Subcutaneous abdominal adipose tissue (tissue), 5 donors: ENCODE measurements at regions not wholly inside any gene's neighbourhood (a gene's known extent, or its start where the extent isn't known, plus 50 kb on each side); places are given as distances from the start of the nearest gene placed in this dataset.

Source experiments
- H3K27ac ChIP-seq: one replicate; pipeline ENCODE4 v1.7.0; 2013; ENCODE audit warnings: low read depth, mild to moderate bottlenecking, inconsistent platforms, low read length, moderate library complexity
- H3K27me3 ChIP-seq, 5 donors: one replicate each; pipeline ENCODE4 v1.7.0; 2013; ENCODE audit warnings: low read length in 5 of 5, inconsistent platforms in 1 of 5; ENCODE audit not compliant: control insufficient read depth in 5 of 5, insufficient read depth in 4 of 5
- H3K36me3 ChIP-seq, 5 donors: one replicate each; pipeline ENCODE4 v1.7.0; 2013; ENCODE audit warnings: low read length in 5 of 5; ENCODE audit not compliant: control insufficient read depth in 5 of 5, insufficient read depth in 5 of 5
- H3K4me1 ChIP-seq, 5 donors: one replicate each; pipeline ENCODE4 v1.7.0; 2013; ENCODE audit warnings: low read length in 5 of 5, mild to moderate bottlenecking in 3 of 5, moderate library complexity in 1 of 5; ENCODE audit not compliant: control insufficient read depth in 5 of 5, insufficient read depth in 5 of 5
- H3K4me3 ChIP-seq, 5 donors: one replicate each; pipeline ENCODE4 v1.7.0; 2013; ENCODE audit warnings: low read length in 5 of 5, low read depth in 1 of 5
- H3K9ac ChIP-seq, 5 donors: one replicate each; pipeline ENCODE4 v1.7.0; 2013; ENCODE audit warnings: low read length in 5 of 5, mild to moderate bottlenecking in 4 of 5, moderate library complexity in 3 of 5
- H3K9me3 ChIP-seq, 5 donors: one replicate each; pipeline ENCODE4 v1.7.0; 2013; ENCODE audit warnings: low read length in 5 of 5; ENCODE audit not compliant: control insufficient read depth in 5 of 5
- donor health status: healthy.
- donor health status: healthy.
- donor health status: healthy.
- donor health status: healthy.
- donor health status: healthy.

GRCh38 chr2:239750929-239751678 is 274.0 kb downstream of the NDUFA10 start:
- H3K9ac ChIP-seq: no peak overlapping the region
- peaks cover 0 to 11% (median 0%) of the 10 kb centered on the region in 5 donors for H3K4me1 ChIP-seq
- no peak overlapping the region for H3K27ac ChIP-seq
- peak overlapping the region in 1 of 5 donors; percentile 15 for H3K4me3 ChIP-seq
- H3K36me3 ChIP-seq: no peaks in the 10 kb centered on the region
- H3K27me3 ChIP-seq: peaks cover 8 to 22% (median 18%) of the 10 kb centered on the region in 5 donors
- H3K9me3 ChIP-seq: no peaks in the 10 kb centered on the region

DNA sequence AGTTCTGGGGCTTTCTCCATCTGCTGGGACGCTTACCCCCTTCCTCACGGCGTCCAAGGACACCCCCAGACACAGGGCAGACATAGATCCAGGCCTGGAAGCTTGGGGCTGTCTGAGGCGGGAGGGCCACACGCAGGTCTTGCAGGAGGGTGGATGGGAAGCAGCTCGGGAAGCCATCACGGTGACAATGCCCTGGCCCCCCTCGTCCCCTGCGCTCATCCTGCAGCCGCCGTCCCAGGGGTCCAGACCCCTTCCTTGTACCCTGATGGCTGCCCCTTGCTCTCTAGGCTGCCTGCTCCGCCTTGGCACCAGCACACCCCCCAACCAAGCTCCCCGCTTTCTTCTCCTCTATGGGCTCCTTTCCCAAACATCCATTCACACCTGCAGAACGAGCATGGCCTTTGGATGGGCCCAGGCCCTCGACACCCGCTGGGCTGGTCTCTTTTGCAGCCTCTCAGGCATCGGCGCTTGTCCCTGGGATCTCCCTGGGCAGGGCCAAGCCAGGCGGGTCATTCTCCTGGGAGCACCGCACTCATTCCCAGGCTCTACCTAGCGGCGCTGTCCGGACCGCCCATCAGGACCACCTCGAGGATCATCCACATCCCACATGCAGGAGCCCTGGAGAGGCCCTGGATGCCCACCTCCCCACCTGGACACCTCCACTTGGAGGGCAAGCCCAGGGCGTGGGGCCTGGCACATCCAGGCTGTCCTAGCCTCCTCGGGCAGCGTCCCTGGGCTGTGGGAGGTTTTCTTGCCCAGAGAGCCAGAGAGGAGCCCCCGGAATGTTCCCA is 274.9 kb downstream of the NDUFA10 start:
- no peak overlapping the region for H3K4me3 ChIP-seq
- no peaks in the 10 kb centered on the region for H3K36me3 ChIP-seq
- no peaks in the 10 kb centered on the region for H3K9me3 ChIP-seq
- no peak overlapping the region for H3K27ac ChIP-seq
- H3K4me1 ChIP-seq: peaks cover 0 to 11% (median 0%) of the 10 kb centered on the region in 5 donors
- H3K9ac ChIP-seq: no peak overlapping the region
- H3K27me3 ChIP-seq: peaks cover 8 to 27% (median 18%) of the 10 kb centered on the region in 5 donors

DNA sequence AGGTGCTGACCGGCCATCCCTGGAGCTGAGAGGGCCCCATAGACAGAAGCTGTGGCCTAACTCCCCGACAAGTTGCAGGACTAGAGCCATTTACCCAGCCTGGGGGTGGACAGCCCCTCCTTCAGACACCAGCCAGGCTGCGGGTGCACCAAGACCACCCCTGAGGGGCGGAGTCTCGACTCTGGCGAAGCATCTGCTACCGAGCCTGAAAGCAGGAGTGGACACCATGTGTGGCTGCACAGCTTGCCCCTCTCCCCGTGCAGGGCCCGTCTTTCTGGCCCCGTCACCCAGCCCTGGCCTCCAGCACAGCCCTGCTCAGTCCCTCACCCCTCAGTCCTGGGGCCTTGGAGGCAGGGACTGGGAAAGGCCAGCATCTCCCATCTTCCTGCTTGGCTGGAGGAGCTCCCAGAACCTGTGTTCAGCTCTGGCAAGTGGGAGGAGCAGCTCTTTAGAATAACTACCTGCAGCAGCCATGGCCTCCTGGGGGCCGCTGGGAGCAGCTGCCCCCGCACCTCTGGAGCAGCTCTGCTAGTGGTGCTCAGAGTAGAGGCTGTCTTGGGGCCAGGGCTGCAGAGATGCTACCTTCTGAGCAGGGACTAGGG is 275.8 kb downstream of the NDUFA10 start:
- Histone ChIP-seq H3K4me3 (no peak overlapping the region), H3K9ac (no peak overlapping the region), H3K36me3 (no peaks in the 10 kb centered on the region), H3K27me3 (peaks cover 8 to 27% (median 18%) of the 10 kb centered on the region in 5 donors), H3K27ac (no peak overlapping the region), H3K4me1 (peaks cover 0 to 11% (median 0%) of the 10 kb centered on the region in 5 donors), H3K9me3 (no peaks in the 10 kb centered on the region)

- Histone ChIP-seq H3K36me3 (no peaks in the 10 kb centered on the region), H3K9me3 (no peaks in the 10 kb centered on the region), H3K4me3 (no peak overlapping the region), H3K4me1 (peaks cover 0 to 11% (median 0%) of the 10 kb centered on the region in 5 donors), H3K27me3 (peaks cover 8 to 27% (median 18%) of the 10 kb centered on the region in 5 donors), H3K9ac (no peak overlapping the region), H3K27ac (no peak overlapping the region)
Measured at GRCh38 chr2:239748811-239749210, 276.3 kb downstream of the NDUFA10 start.

DNA sequence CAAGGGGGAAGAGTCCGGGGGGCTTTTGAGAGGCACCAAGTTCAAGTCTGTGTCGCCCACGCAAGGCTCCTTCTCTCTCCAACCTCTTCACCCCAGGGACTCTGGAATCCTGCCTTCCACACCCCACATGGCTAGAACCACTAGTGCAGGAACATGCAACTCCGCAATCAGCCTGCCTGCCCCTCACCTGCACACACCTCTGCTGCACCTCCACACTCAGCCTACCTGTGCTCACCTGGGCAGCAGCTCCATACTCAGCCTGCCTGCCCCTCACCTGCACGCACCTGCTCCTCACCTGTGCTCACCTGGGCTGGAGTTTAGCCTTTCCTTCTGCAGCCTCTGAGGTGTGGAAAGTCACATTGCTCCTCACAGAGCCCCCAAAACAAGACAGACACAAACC is 277.4 kb downstream of the NDUFA10 start:
- H3K4me3 ChIP-seq: no peak overlapping the region
- H3K36me3 ChIP-seq: no peaks in the 10 kb centered on the region
- H3K4me1 ChIP-seq: peaks cover 0 to 11% (median 0%) of the 10 kb centered on the region in 5 donors
- H3K9me3 ChIP-seq: no peaks in the 10 kb centered on the region
- no peak overlapping the region for H3K27ac ChIP-seq
- H3K27me3 ChIP-seq: peaks cover 8 to 27% (median 18%) of the 10 kb centered on the region in 5 donors
- H3K9ac ChIP-seq: no peak overlapping the region

DNA sequence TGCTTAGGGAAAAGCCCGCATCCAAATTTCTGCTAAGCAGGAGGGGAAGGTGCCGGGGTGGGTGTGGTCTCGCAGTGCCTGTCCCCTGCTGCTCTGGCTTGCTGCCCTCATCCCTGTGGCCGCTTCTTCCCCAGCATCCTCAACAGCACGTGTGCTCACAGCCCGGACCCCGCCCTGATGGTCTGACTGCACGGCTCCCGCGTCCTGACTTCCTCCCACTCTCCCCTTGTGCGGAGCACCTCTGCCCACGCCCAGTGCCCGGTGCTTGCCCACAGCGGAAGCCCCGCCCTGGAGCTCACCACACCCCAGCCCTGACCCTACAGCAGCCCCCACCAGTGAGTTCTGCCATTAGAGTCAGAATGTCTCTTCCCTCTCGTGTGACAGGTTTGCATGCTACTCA is 277.9 kb downstream of the NDUFA10 start:
- no peaks in the 10 kb centered on the region for H3K9me3 ChIP-seq
- H3K27ac ChIP-seq: no peak overlapping the region
- peaks cover 11 to 27% (median 18%) of the 10 kb centered on the region in 5 donors for H3K27me3 ChIP-seq
- no peak overlapping the region for H3K9ac ChIP-seq
- H3K4me3 ChIP-seq: no peak overlapping the region
- H3K36me3 ChIP-seq: no peaks in the 10 kb centered on the region
- peaks cover 0 to 11% (median 0%) of the 10 kb centered on the region in 5 donors for H3K4me1 ChIP-seq

DNA sequence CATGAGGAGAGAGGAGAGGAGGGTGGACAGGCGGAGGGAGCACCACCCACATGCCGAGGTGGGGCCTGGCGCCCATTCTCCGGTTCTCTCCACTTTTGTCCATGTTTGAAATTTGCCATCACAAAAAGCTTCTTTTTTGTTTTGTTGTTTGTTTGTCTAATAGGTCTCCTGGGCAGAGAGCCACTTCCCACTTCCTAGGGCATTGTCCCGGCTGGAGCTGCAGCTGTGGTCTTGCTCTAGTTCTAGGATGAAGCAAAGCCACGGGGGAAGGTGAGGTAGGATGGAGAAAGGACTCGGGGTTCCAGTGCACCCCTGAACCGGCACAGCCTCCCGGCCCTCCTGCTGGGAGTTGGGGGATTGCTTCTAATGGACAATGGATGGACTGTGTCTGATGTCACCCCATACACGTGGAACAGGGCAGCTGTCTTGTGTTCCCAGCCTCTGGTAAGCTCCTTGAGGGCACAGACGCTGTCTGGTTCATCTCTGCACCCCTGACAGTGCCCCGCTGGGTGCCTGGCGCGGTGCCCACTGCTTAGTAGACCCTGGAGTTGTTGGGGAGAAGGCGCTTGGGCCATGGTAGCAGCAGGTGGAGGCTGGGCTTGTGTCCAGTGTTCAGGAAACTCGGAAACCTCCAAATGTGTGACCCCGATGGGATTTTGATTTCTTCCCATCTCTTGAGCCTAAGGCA is 278.4 kb downstream of the NDUFA10 start:
- H3K27ac ChIP-seq: no peak overlapping the region
- H3K36me3 ChIP-seq: no peaks in the 10 kb centered on the region
- H3K27me3 ChIP-seq: peaks cover 11 to 25% (median 18%) of the 10 kb centered on the region in 5 donors

DNA sequence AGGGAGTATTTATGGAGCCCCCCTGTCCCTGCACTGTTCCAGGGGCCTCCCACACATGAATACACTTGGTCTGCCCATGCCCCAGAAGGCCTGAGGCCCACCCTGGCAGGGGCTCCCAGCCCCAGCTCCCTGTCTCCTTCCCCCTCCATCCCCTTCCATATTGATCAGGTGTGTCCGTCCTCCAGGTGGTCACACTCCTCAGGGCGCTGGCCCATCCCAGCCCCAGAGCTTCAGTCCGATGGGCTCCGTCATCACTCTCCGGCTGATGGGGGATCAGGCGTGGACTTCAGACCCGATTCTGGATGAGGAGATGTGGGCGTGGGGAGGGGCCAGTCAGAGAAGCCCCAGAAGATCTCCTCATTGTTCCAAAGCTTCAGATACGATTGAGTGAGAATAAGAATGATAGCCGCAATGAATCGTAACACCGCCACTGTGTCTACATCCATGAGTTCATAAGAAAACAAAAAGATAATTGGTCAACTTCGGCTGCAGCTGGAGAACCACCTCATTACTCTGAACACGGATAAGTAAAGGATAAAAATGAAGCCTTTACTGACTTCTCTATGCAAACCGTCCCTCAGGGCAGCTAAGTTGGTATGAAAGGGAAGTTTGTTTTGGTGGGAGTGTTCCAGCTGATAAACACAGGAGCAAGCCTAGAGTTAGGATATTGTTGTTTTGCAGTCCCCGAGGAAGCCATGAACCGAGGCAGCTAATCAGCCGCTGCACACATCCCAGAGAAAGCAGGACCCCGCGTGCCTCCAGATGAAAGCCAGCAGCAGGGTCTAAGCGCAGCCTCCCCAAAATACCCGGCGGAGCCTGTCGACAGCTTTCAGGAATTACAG is 279.5 kb downstream of the NDUFA10 start:
- Histone ChIP-seq H3K4me3 (no peak overlapping the region), H3K9ac (no peak overlapping the region), H3K9me3 (no peaks in the 10 kb centered on the region), H3K4me1 (no peaks in the 10 kb centered on the region), H3K27me3 (peaks cover 9 to 16% (median 11%) of the 10 kb centered on the region in 5 donors), H3K36me3 (no peaks in the 10 kb centered on the region), H3K27ac (no peak overlapping the region)

More for the DNA sequence above, 278.4 kb downstream of the NDUFA10 start:
- Histone ChIP-seq H3K4me1 (peaks cover 0 to 7% (median 0%) of the 10 kb centered on the region in 5 donors), H3K4me3 (no peak overlapping the region), H3K9ac (no peak overlapping the region), H3K9me3 (no peaks in the 10 kb centered on the region)

GRCh38 chr2:239744706-239745340 is 280.3 kb downstream of the NDUFA10 start:
- no peaks in the 10 kb centered on the region for H3K9me3 ChIP-seq
- H3K27ac ChIP-seq: no peak overlapping the region
- no peak overlapping the region for H3K9ac ChIP-seq
- H3K36me3 ChIP-seq: no peaks in the 10 kb centered on the region
- peaks cover 9 to 16% (median 11%) of the 10 kb centered on the region in 5 donors for H3K27me3 ChIP-seq
- H3K4me1 ChIP-seq: no peaks in the 10 kb centered on the region
- no peak overlapping the region for H3K4me3 ChIP-seq
